8988T (cell line): ENCODE measurements at regions not wholly inside any gene's neighbourhood (a gene's known extent, or its start where the extent isn't known, plus 50 kb on each side); places are given as distances from the start of the nearest gene placed in this dataset.

Source experiments
- DNase-seq: peaks from one replicate; pipeline ENCODE4 v3.0.0; 2011

GRCh38 chr15:47618241-47618640 lies 99.1 kb upstream of the SEMA6D start:
- DNase-seq, result no peak

- no peak for DNase-seq
Measured at GRCh38 chr15:47620960-47621681, 96.2 kb upstream of the SEMA6D start.

- DNase-seq, result no peak
Measured at GRCh38 chr15:47622055-47622454, 95.2 kb upstream of the SEMA6D start.

- DNase-seq, result no peak
Measured at GRCh38 chr15:47624503-47624902, 92.8 kb upstream of the SEMA6D start.

GRCh38 chr15:47639042-47639441 lies 78.3 kb upstream of the SEMA6D start:
- no peak for DNase-seq

GRCh38 chr15:47640079-47640478 lies 77.2 kb upstream of the SEMA6D start:
- no peak for DNase-seq

- no peak for DNase-seq
Measured at GRCh38 chr15:47640901-47641300, 76.4 kb upstream of the SEMA6D start.

GRCh38 chr15:47644722-47645121 lies 72.6 kb upstream of the SEMA6D start:
- DNase-seq, result no peak

- DNase-seq, result no peak
Measured at GRCh38 chr15:47650564-47650963, 66.7 kb upstream of the SEMA6D start.

GRCh38 chr15:47652328-47652727 lies 65.0 kb upstream of the SEMA6D start:
- no peak for DNase-seq

GRCh38 chr15:47652844-47653243 lies 64.5 kb upstream of the SEMA6D start:
- no peak for DNase-seq

GRCh38 chr15:47661661-47662180 lies 55.6 kb upstream of the SEMA6D start:
- DNase-seq, result no peak

- DNase-seq, result no peak
Measured at GRCh38 chr15:47663101-47663500, 54.2 kb upstream of the SEMA6D start.
